ENCODE measurements at regions not wholly inside any gene's neighbourhood (a gene's known extent, or its start where the extent isn't known, plus 50 kb on each side); places are given as distances from the start of the nearest gene placed in this dataset.
A peak's percentile ranks its signal among the peaks of the same experiment; 100 is the strongest.

DNA sequence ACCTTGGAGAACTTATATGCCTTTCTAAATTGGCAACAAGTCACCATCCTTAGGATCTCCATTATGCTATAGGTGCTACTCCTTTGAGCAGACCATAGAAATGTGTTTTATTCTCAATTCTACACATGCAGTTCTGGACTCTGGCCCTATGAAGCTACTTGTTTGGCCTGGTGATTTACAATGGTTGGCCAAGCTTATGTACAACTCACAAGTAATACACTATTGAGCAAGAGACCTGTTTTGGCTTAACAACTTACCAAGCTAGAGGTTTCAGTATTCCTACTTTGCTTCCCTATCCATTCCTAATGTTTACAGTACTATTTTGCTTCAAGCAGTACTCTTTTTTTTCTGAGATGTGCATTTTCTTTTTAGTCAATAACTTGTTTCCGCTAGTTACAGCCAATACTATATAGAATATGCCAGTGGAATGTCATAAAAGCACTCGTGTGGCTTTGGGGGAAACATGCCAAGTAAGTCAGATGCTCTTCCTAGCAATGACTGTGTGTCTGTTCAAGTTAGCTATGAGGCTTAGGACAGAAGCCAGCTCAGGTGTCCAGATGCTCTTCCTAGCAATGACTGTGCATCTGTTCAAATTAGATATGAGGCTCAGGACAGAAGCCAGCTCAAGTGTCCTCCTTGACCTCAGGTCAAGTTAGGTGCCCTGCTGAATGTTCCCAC lies 174.9 kb upstream of the SEMA6D start:
- TF ChIP-seq, protein P1, sequence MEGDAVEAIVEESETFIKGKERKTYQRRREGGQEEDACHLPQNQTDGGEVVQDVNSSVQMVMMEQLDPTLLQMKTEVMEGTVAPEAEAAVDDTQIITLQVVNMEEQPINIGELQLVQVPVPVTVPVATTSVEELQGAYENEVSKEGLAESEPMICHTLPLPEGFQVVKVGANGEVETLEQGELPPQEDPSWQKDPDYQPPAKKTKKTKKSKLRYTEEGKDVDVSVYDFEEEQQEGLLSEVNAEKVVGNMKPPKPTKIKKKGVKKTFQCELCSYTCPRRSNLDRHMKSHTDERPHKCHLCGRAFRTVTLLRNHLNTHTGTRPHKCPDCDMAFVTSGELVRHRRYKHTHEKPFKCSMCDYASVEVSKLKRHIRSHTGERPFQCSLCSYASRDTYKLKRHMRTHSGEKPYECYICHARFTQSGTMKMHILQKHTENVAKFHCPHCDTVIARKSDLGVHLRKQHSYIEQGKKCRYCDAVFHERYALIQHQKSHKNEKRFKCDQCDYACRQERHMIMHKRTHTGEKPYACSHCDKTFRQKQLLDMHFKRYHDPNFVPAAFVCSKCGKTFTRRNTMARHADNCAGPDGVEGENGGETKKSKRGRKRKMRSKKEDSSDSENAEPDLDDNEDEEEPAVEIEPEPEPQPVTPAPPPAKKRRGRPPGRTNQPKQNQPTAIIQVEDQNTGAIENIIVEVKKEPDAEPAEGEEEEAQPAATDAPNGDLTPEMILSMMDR (IDR thresholded peaks at IDR 0.05; ENCODE audit: low read depth, low read length), result no peak
- in situ Hi-C loops (cut with HindIII; ENCODE audit: low sequenced_read_pairs), result no loop called here
- no peak overlapping the region for H3K4me3 ChIP-seq (ENCODE audit: low read depth, low read length)
- peak; percentile 21 for DNase-seq (ENCODE audit: low read depth, low spot score)

GRCh38 chr15:47548231-47548630 lies 169.1 kb upstream of the SEMA6D start:
- TF ChIP-seq, protein P1 (IDR thresholded peaks at IDR 0.05; ENCODE audit: low read depth, low read length), result no peak
- no peak for DNase-seq (ENCODE audit: low read depth, low spot score)
- in situ Hi-C loops (cut with HindIII; ENCODE audit: low sequenced_read_pairs), result no loop called here
- H3K4me3 ChIP-seq (ENCODE audit: low read depth, low read length), result no peak overlapping the region

DNA sequence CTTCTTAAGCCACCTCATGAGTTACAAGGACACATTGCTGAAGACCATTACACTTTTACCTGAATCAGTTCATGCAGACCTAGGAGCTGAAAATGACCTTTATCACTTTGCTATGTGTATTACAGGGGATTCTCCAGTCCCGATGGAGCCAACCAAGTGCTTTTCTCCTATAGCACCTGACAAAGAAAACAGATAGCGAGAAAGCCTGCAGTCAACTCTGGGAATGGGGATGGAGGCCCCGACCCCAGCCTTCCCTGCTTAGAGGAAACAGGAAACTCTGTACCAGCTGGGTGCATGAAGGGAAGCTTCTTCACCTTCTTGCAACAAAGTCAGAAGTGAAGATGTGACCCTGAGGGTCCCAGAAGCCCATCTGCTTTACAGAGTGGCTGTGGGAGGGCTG lies 168.3 kb upstream of the SEMA6D start:
- in situ Hi-C loops (cut with HindIII; ENCODE audit: low sequenced_read_pairs), result no loop called here
- no peak for DNase-seq (ENCODE audit: low read depth, low spot score)
- H3K4me3 ChIP-seq (ENCODE audit: low read depth, low read length), result no peak overlapping the region
- TF ChIP-seq, protein P1 (IDR thresholded peaks at IDR 0.05; ENCODE audit: low read depth, low read length), result no peak

DNA sequence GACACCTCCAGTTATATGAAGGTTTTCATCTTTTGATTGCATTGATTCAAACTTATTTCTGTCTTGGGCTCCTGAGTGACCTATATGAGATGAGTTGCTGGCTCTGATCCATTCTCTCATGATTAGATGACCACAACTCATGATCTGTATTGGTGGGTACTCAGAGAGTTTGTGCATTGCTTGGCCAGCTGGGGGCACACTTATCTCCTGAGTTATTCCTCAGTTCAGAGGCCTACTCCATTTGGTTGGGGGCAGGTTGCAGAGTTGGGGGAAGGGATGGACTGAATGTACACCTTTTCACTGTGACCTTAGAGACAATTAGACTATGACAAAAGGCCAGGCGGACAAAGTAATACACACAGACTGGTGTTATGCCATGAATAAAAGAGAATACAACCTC lies 166.2 kb upstream of the SEMA6D start:
- TF ChIP-seq, protein P1 (IDR thresholded peaks at IDR 0.05; ENCODE audit: low read depth, low read length), result no peak
- no peak overlapping the region for H3K4me3 ChIP-seq (ENCODE audit: low read depth, low read length)
- in situ Hi-C loops (cut with HindIII; ENCODE audit: low sequenced_read_pairs), result no loop called here
- DNase-seq (ENCODE audit: low read depth, low spot score), result no peak

GRCh38 chr15:47551546-47551945 lies 165.8 kb upstream of the SEMA6D start:
- no peak overlapping the region for H3K4me3 ChIP-seq (ENCODE audit: low read depth, low read length)
- TF ChIP-seq, protein P1 (IDR thresholded peaks at IDR 0.05; ENCODE audit: low read depth, low read length), result no peak
- DNase-seq (ENCODE audit: low read depth, low spot score), result no peak
- in situ Hi-C loops (cut with HindIII; ENCODE audit: low sequenced_read_pairs), result no loop called here

DNA sequence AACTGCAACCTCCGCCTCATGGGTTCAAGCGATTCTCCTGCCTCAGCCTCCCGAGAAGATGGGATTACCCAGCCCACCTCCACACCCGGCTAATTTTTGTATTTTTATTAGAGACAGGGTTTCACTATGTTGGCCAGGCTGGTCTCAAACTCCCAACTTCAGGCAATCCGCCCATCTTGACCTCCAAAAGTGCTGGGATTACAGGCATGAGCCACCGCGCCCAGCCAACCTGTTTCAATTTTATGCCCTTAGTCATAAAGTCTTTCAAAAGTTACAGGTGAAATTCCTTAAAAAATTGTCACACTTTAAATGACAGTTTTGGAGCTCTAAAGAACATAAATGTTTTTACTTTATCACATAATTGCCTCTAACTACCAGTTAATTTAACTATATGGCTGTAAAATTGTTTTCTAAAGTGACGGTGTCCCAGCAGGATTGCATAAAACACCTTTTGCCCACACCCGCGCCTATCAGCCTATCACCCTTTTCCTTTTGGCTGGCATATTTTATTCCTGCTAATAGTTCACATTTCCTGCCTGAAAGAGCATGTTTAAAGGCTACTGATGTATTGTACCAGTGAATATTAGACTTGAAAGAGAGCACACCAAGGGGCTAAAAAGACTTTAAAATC lies 164.2 kb upstream of the SEMA6D start:
- H3K4me3 ChIP-seq (ENCODE audit: low read depth, low read length), result no peak overlapping the region
- DNase-seq (ENCODE audit: low read depth, low spot score), result no peak
- TF ChIP-seq, protein P1 (IDR thresholded peaks at IDR 0.05; ENCODE audit: low read depth, low read length), result no peak
- in situ Hi-C loops (cut with HindIII; ENCODE audit: low sequenced_read_pairs), result no loop called here
